Naive thymus-derived CD8-positive, alpha-beta T cell (primary cell): ENCODE measurements at regions not wholly inside any gene's neighbourhood (a gene's known extent, or its start where the extent isn't known, plus 50 kb on each side); places are given as distances from the start of the nearest gene placed in this dataset.
"Not testable (repeated sequence)": the region's sequence is repeated elsewhere in the genome, so short reads cannot be mapped to it uniquely, and the experiment has no call there.

Experiments used
- ATAC-seq, 2 donors: fragments of 150-1000 bp; cut with Tn5 transposase in 1 of 2; sonication (Bioruptor Pico), chemical (Tn5 transposase) in 1 of 2; 1 replicate in 1 of 2; 2 replicates in 1 of 2; pipeline ENCODE4 v1.10.0; 2021; ENCODE audit warnings: mild to moderate bottlenecking in 2 of 2, moderate library complexity in 2 of 2
- POLR2A ChIA-PET: fragments of 350-600 bp; sonication (Branson Sonifier 250); formaldehyde crosslinking; loops from one replicate; lab custom pipeline; 2021; ENCODE audit warnings: antibody characterized with exemption; lab: Charles Lee
- DNase-seq, 10 donors: peaks; one replicate each; pipeline versions ENCODE4 v3.0.0 to v3.0.0-alpha.2; 2020 to 2022
- H3K27ac Mint-ChIP-seq, 10 donors: one replicate each; pipeline ENCODE4 v1.8.0; 2020 to 2022; ENCODE audit warnings: mild to moderate bottlenecking in 10 of 10, mixed read lengths in 10 of 10, moderate library complexity in 4 of 10, inconsistent platforms in 1 of 10
- H3K27me3 Mint-ChIP-seq, 5 donors: one replicate each; pipeline ENCODE4 v1.8.0; 2021 to 2022; ENCODE audit warnings: mixed read lengths in 5 of 5
- H3K36me3 Mint-ChIP-seq, 3 donors: one replicate each; pipeline ENCODE4 v1.8.0; 2020 to 2022; ENCODE audit warnings: mixed read lengths in 3 of 3, mild to moderate bottlenecking in 2 of 3, inconsistent platforms in 1 of 3
- H3K4me1 Mint-ChIP-seq, 4 donors: one replicate each; pipeline ENCODE4 v1.8.0; 2021 to 2022; ENCODE audit warnings: mixed read lengths in 4 of 4
- H3K4me3 Mint-ChIP-seq, 10 donors: one replicate each; pipeline ENCODE4 v1.8.0; 2020 to 2022; ENCODE audit warnings: mild to moderate bottlenecking in 10 of 10, mixed read lengths in 10 of 10, moderate library complexity in 6 of 10, inconsistent platforms in 1 of 10
- H3K9me3 Mint-ChIP-seq, 9 donors: one replicate each; pipeline ENCODE4 v1.8.0; 2020 to 2022; ENCODE audit warnings: mixed read lengths in 9 of 9, mild to moderate bottlenecking in 3 of 9, inconsistent platforms in 1 of 9, moderate library complexity in 1 of 9

- H3K36me3 Mint-ChIP-seq, result no peaks in the 10 kb centered on the region
- POLR2A ChIA-PET, result no interaction called here
- H3K27me3 Mint-ChIP-seq, result peaks cover 0 to 1% (median 1%) of the 10 kb centered on the region in 5 donors
- no peak for DNase-seq
- H3K4me3 Mint-ChIP-seq, result no peak overlapping the region
- H3K9me3 Mint-ChIP-seq, result no peaks in the 10 kb centered on the region
- ATAC-seq, result no peak
- no peak overlapping the region for H3K27ac Mint-ChIP-seq
- peaks cover 0 to 2% (median under 1%) of the 10 kb centered on the region in 4 donors for H3K4me1 Mint-ChIP-seq
Measured at GRCh38 chr4:74548561-74548960, 103.6 kb downstream of the AREG start.

DNA sequence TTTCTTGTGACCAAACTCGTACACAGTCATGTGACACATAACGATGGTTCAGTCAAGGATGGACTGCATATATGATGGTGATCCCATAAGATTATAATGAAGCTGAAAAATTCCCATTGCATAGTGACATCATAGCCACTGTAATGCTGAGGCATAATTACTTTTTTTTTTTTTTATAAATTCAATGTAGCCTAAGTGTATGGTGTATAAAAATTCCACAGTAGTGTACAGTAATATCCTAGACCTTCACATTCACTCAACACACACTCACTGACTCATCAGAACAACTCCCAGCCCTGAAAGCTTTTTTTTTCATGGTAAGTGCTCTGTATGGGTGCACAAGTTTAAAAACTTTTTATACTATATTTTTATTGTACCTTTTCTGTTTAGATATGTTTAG lies 105.0 kb downstream of the AREG start:
- POLR2A ChIA-PET, result no interaction called here
- H3K4me1 Mint-ChIP-seq, result no peaks in the 10 kb centered on the region
- ATAC-seq (no peak), DNase-seq (no peak)
- H3K36me3 Mint-ChIP-seq, result no peaks in the 10 kb centered on the region
- H3K27me3 Mint-ChIP-seq, result peaks cover 0 to 1% (median 1%) of the 10 kb centered on the region in 5 donors
- no peak overlapping the region for H3K4me3 Mint-ChIP-seq
- H3K27ac Mint-ChIP-seq, result no peak overlapping the region
- no peaks in the 10 kb centered on the region for H3K9me3 Mint-ChIP-seq

- DNase-seq (no peak), ATAC-seq (no peak)
- no peaks in the 10 kb centered on the region for H3K4me1 Mint-ChIP-seq
- H3K4me3 Mint-ChIP-seq, result no peak overlapping the region
- peaks cover 0 to 3% (median 0%) of the 10 kb centered on the region in 3 donors for H3K36me3 Mint-ChIP-seq
- peaks cover 0 to 1% (median 0%) of the 10 kb centered on the region in 5 donors for H3K27me3 Mint-ChIP-seq
- POLR2A ChIA-PET, result no interaction called here
- H3K9me3 Mint-ChIP-seq, result peaks cover 0 to 19% (median 8%) of the 10 kb centered on the region in 9 donors
- no peak overlapping the region for H3K27ac Mint-ChIP-seq
Measured at GRCh38 chr4:74555231-74555630, 110.3 kb downstream of the AREG start.

DNA sequence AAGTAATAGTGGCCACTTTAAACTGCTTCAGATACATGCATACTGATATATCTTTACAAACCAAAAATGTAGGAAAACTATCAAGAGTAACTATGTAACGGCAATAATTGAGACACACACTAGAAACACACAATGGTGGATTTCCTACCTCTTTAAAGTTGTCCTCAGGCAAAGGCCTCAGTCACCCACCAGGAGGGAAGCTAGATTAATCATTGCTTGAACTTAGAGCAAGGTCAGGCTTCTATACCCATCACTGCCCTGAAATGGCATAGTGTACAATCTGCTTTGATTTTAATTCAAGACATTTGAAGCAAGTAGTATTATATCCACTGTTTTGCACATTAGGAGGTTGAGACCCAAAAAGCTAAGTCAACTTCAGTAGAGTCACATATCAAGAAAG lies 110.9 kb downstream of the AREG start:
- H3K4me1 Mint-ChIP-seq, result no peaks in the 10 kb centered on the region
- H3K27ac Mint-ChIP-seq, result no peak overlapping the region
- peaks cover 0 to 19% (median 8%) of the 10 kb centered on the region in 9 donors for H3K9me3 Mint-ChIP-seq
- ATAC-seq, result no peak
- no peak overlapping the region for H3K4me3 Mint-ChIP-seq
- DNase-seq, result no peak
- POLR2A ChIA-PET, result no interaction called here
- H3K36me3 Mint-ChIP-seq, result peaks cover 0 to 3% (median 0%) of the 10 kb centered on the region in 3 donors
- H3K27me3 Mint-ChIP-seq, result peaks cover 0 to 1% (median 0%) of the 10 kb centered on the region in 5 donors

DNA sequence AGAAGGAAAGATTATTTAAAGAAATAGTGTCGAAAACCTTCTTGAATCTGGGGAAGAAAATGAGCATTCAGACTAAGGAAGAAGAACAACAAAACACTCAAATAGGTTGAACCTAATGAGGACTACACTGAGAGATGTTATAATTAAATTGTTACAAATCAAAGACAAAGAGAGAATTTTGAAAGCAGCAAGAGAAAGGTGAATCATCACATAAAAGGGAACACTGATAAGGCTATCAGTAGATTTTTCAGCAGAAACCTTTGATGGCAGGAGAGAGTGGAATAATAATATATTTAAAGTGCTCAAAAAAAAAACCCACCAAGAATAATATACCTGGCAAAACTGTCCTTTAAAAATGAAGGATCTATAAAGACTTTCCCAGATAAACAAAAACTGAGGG lies 114.9 kb downstream of the AREG start:
- H3K27ac Mint-ChIP-seq, result no peak overlapping the region
- DNase-seq, result no peak
- ATAC-seq, result no peak
- peaks cover 0 to 7% (median 5%) of the 10 kb centered on the region in 5 donors for H3K27me3 Mint-ChIP-seq
- H3K4me3 Mint-ChIP-seq, result no peak overlapping the region
- POLR2A ChIA-PET, result no interaction called here
- H3K4me1 Mint-ChIP-seq, result no peaks in the 10 kb centered on the region
- peaks cover 0 to 8% (median 0%) of the 10 kb centered on the region in 3 donors for H3K36me3 Mint-ChIP-seq
- peaks cover 0 to 23% (median 8%) of the 10 kb centered on the region in 9 donors for H3K9me3 Mint-ChIP-seq

- ATAC-seq, result no peak
- Mint-ChIP-seq H3K27ac (no peak overlapping the region), H3K36me3 (peaks cover 0 to 15% (median 0%) of the 10 kb centered on the region in 3 donors), H3K27me3 (peaks cover 0 to 7% (median 5%) of the 10 kb centered on the region in 5 donors), H3K4me3 (no peak overlapping the region), H3K9me3 (peaks cover 0 to 29% (median 9%) of the 10 kb centered on the region in 9 donors), H3K4me1 (no peaks in the 10 kb centered on the region)
- no peak for DNase-seq
- POLR2A ChIA-PET, result no interaction called here
Measured at GRCh38 chr4:74567981-74568380, 123.0 kb downstream of the AREG start.

DNA sequence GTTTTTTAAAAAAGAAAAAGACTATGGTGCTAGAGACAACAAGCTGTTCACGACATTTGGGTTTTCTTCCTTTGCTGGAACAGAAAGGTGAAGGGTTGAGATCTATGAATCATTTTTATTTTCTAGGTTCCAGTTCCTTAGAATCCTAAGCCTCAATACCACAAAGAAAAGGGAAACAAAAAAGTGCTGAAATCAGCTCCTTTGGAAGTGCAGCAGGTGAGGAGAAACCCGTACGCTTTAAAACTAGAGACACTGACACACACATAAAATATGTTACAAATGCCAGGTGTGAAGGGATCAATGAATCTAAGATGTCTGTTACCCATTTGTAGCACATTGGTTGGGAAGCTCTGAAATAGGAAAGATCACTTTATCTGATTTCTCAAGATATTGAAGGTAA lies 125.2 kb downstream of the AREG start:
- DNase-seq, result no peak
- peaks cover 0 to 20% (median 9%) of the 10 kb centered on the region in 9 donors for H3K9me3 Mint-ChIP-seq
- peaks cover 0 to 10% (median 0%) of the 10 kb centered on the region in 3 donors for H3K36me3 Mint-ChIP-seq
- H3K4me3 Mint-ChIP-seq, result no peak overlapping the region
- POLR2A ChIA-PET, result no interaction called here
- H3K27ac Mint-ChIP-seq, result no peak overlapping the region
- H3K27me3 Mint-ChIP-seq, result peaks cover 0 to 4% (median 0%) of the 10 kb centered on the region in 5 donors
- no peak for ATAC-seq
- no peaks in the 10 kb centered on the region for H3K4me1 Mint-ChIP-seq

- POLR2A ChIA-PET, result no interaction called here
- H3K27me3 Mint-ChIP-seq, result peaks cover 0 to 9% (median 3%) of the 10 kb centered on the region in 5 donors
- DNase-seq, result no peak
- no peak overlapping the region for H3K27ac Mint-ChIP-seq
- ATAC-seq, result no peak
- no peaks in the 10 kb centered on the region for H3K36me3 Mint-ChIP-seq
- no peaks in the 10 kb centered on the region for H3K4me1 Mint-ChIP-seq
- no peak overlapping the region for H3K4me3 Mint-ChIP-seq
- H3K9me3 Mint-ChIP-seq, result peaks cover 0 to 3% (median 0%) of the 10 kb centered on the region in 9 donors
Measured at GRCh38 chr4:74578329-74578728, 133.4 kb downstream of the AREG start.

- H3K27me3 Mint-ChIP-seq, H3K27ac Mint-ChIP-seq, POLR2A ChIA-PET, ATAC-seq, H3K4me3 Mint-ChIP-seq, H3K4me1 Mint-ChIP-seq, H3K36me3 Mint-ChIP-seq, H3K9me3 Mint-ChIP-seq, DNase-seq: not testable (repeated sequence)
Measured at GRCh38 chr4:74578865-74579264, 133.9 kb downstream of the AREG start.

GRCh38 chr4:74583089-74583700 lies 138.3 kb downstream of the AREG start:
- no peak overlapping the region for H3K4me3 Mint-ChIP-seq
- no peaks in the 10 kb centered on the region for H3K4me1 Mint-ChIP-seq
- DNase-seq (no peak), ATAC-seq (no peak)
- POLR2A ChIA-PET, result no interaction called here
- no peak overlapping the region for H3K27ac Mint-ChIP-seq
- peaks cover 0 to 9% (median 1%) of the 10 kb centered on the region in 5 donors for H3K27me3 Mint-ChIP-seq
- no peaks in the 10 kb centered on the region for H3K36me3 Mint-ChIP-seq
- H3K9me3 Mint-ChIP-seq, result no peaks in the 10 kb centered on the region

- peaks cover 0 to 9% (median 0%) of the 10 kb centered on the region in 5 donors for H3K27me3 Mint-ChIP-seq
- H3K9me3 Mint-ChIP-seq, result no peaks in the 10 kb centered on the region
- H3K36me3 Mint-ChIP-seq, result no peaks in the 10 kb centered on the region
- no peak for ATAC-seq
- no peak overlapping the region for H3K4me3 Mint-ChIP-seq
- no peak for DNase-seq
- H3K4me1 Mint-ChIP-seq, result no peaks in the 10 kb centered on the region
- POLR2A ChIA-PET, result no interaction called here
- H3K27ac Mint-ChIP-seq, result no peak overlapping the region
Measured at GRCh38 chr4:74583757-74584156, 138.8 kb downstream of the AREG start.

GRCh38 chr4:74588350-74588749 lies 143.4 kb downstream of the AREG start:
- Mint-ChIP-seq H3K4me1 (no peaks in the 10 kb centered on the region), H3K27me3 (no peaks in the 10 kb centered on the region), H3K9me3 (peaks cover 0 to 3% (median 0%) of the 10 kb centered on the region in 9 donors), H3K27ac (no peak overlapping the region), H3K36me3 (no peaks in the 10 kb centered on the region), H3K4me3 (no peak overlapping the region)
- DNase-seq, result no peak
- POLR2A ChIA-PET, result no interaction called here
- ATAC-seq, result no peak

DNA sequence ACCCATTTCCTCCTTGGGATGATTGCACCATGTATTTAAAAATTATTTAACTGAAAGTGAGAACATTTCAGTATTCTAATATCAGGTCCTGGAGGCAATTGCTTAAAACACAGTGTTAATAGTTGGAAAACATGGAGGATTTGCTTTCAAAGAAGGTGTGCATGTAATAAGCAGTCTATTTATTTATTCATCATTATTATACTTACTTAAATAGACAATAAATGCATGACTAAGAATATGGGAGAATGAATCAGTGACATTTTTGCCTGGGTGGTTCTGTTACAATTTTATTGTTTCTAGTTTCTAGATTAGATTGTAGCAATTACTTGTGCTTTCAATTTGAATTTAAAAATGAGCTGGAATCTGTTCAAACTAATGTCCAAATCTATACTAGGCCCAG lies 145.5 kb downstream of the AREG start:
- peaks cover 0 to 3% (median under 1%) of the 10 kb centered on the region in 9 donors for H3K9me3 Mint-ChIP-seq
- POLR2A ChIA-PET, result no interaction called here
- H3K4me1 Mint-ChIP-seq, result no peaks in the 10 kb centered on the region
- peaks cover 0 to under 1% (median 0%) of the 10 kb centered on the region in 5 donors for H3K27me3 Mint-ChIP-seq
- DNase-seq (no peak), ATAC-seq (no peak)
- H3K4me3 Mint-ChIP-seq, result no peak overlapping the region
- no peaks in the 10 kb centered on the region for H3K36me3 Mint-ChIP-seq
- no peak overlapping the region for H3K27ac Mint-ChIP-seq
